ENCODE measurements at regions not wholly inside any gene's neighbourhood (a gene's known extent, or its start where the extent isn't known, plus 50 kb on each side); places are given as distances from the start of the nearest gene placed in this dataset.
"Not testable (repeated sequence)": the region's sequence is repeated elsewhere in the genome, so short reads cannot be mapped to it uniquely, and the experiment has no call there.

DNA sequence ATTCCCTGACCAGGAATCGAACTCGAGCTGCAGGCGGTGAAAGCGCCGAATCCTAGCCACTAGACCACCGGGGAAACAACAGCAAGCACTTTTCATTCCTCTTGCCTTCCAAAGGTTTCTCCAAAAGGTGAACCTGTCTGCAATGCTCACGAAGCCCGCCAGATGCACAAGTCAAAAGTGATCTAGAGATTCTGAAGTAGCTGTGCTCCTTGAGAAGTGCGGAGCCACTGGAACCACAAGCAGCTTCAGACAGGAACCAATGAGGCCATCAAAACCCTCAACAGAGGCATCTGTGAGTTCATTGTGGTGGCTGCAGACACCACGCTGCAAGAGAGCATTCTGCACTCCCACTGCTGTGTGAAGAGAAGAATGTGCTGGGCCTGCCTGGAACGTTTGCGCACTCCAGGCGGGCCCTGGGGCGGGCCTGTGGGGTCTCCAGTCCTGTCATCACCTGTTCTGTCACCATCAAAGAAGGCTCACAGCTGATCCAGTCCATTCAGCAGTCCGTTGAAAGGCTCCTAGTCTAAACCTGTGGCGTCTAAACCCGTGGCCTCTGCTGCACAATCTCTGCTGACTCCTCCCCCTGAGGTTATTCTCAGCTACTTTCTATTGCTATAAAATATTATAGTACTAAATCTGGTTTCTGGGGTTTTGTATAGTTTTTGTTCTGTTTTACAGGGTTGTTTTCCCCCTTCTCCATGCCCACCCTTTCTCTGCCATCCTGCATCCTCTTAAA is 89.5 kb upstream of the FCGR1A start:
- not testable (repeated sequence) for FAIRE-seq; DNase-seq (ENCODE audit: extremely low spot score, insufficient read length, low read depth)

DNA sequence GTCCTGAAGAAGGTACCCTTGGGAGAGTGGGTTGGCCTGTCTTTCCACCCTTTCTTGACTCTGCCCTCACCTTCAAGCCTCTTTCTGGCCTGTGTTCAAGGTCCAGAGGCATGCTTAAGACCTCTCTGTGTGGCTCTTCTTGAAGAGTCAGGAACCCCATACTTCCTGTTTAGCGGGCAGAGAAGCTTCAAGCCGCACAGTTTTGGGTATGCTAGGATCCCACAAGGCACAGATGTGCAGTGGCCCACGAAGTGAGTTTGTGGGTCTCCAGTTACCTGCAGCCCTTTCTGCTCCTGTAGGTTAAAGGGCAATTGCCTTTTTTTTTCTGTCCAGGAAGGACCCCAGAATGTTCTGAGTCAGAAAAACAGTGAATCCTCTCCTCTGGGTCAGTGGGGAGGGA is 87.4 kb upstream of the FCGR1A start:
- DNase-seq (ENCODE audit: extremely low spot score, insufficient read length, low read depth); FAIRE-seq: not testable (repeated sequence)

DNA sequence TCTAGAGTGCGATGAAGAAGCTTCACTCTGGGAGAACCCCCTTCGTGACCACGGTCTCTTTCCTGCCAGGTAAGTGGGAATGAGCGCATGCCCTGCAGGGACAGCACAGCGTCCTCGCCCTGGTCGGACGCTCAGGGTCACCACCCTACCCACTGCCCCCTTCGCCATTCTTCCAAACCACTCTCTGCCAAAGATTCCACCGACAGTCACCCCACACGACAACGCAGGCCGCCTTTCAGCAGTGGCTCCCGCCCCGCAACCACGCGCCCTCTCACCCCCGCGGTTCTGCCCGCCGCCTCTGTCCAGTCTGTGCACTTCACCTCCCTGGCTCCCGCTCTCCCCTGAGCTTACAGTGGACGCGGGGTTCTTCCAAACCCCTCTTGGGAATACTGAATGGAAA is 82.3 kb upstream of the FCGR1A start:
- not testable (repeated sequence) for FAIRE-seq; DNase-seq (ENCODE audit: extremely low spot score, insufficient read length, low read depth)

GRCh38 chr1:149700677-149701567 is 81.6 kb upstream of the FCGR1A start:
- FAIRE-seq; DNase-seq (ENCODE audit: extremely low spot score, insufficient read length, low read depth): not testable (repeated sequence)

DNA sequence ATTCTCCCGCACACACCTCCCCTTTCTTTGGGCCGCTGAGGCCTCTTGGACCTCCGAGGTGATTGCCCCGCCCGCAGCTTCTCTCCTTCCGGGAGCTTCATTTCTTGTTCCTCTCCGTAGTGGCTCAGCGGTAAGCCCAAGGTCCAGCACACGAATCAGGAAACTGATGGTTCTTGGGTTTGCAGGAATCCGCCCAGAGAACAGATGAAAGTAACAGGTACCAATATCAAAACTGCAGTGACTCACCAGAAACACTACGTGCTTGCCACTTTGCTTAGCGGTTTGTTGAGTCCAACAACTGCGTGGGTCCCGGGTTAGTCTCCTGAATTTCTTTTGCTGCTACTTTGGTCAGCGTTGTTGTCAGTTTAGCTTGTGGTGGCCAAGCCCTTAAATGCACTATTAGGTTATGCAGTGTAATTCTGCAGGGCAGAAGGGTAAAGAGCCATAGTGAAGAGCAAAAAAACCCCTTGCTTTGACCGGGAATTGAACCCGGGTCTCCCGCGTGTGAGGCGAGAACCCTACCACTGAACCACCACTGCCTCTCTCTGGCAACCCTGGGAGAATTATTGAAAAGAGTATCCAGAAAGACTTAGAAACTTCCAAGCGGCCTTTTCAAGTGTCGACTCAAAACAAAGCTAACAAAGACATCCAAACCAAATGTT is 74.2 kb upstream of the FCGR1A start:
- not testable (repeated sequence) for DNase-seq (ENCODE audit: extremely low spot score, insufficient read length, low read depth); FAIRE-seq

GRCh38 chr1:149711651-149712050 is 70.8 kb upstream of the FCGR1A start:
- not testable (repeated sequence) for FAIRE-seq; DNase-seq (ENCODE audit: extremely low spot score, insufficient read length, low read depth)

DNA sequence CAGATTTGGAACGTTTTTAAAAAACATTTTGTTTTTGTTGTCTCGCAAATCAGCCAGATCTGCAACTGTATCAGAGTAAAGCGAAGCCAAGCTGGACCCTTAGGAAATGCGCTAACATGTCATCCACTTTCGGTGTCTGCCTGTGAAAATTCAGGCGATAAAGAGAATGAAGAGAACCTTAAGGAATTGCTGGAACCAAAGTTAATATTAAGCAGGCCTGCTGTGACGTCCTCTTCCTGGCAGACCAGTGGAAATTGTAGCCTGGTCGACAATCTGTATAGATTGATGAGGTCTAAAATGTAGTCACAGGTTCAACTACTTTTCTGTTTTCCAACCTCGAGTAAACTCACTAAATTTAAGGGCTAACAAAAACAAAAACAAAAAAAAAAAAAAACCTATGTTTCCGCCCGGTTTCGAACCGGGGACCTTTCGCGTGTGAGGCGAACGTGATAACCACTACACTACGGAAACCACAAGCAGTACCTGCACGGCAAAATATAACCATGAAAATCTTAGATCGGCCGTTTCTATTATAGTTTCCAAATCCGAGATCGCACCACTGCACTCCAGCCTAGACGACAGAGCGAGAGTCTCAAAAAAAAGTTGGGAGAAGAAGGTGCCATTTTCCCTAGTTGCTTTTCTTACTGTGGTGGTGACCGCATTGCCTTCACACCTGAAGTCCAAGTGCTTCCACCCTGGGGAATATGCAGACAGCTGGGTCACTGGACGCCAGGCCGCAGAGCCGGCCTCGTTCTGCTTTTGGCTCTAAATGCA is 70.2 kb upstream of the FCGR1A start:
- not testable (repeated sequence) for FAIRE-seq; DNase-seq (ENCODE audit: extremely low spot score, insufficient read length, low read depth)

GRCh38 chr1:149713513-149713912 is 69.0 kb upstream of the FCGR1A start:
- DNase-seq (ENCODE audit: extremely low spot score, insufficient read length, low read depth); FAIRE-seq: not testable (repeated sequence)

GRCh38 chr1:149713952-149714351 is 68.5 kb upstream of the FCGR1A start:
- not testable (repeated sequence) for FAIRE-seq; DNase-seq (ENCODE audit: extremely low spot score, insufficient read length, low read depth)

DNA sequence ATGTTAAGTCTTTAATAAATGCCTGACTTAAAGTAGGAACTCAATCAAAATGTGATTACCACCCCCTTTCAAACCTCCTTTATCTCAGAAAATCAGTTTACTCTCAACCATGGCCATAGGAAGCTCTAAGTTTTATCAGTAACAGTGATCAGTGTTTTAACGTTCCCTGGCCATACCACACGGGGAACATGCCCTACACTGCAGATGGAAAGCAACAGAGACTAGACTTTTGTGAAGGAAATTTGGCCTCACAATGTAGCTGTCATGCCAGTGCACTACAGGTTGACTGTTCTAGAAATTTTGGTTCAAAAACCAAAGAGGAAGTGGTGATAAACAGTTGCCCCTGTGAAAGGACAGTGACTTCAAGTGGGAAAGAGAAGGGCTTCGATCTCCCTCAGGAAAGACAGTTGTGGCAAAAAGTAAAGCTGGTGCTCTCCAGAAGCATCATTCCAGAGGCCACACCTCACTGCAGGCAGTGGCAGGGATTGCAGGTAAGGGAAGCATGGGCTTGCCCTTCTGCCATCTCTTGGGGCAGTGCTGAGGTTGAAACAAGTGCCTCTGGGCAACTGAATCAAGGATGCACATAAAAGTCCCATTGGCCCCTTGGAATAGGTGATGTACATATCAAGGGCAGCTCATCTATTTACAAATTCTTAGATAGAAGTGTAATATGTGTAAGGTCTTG is 57.7 kb upstream of the FCGR1A start:
- not testable (repeated sequence) for FAIRE-seq; DNase-seq (ENCODE audit: extremely low spot score, insufficient read length, low read depth)

DNA sequence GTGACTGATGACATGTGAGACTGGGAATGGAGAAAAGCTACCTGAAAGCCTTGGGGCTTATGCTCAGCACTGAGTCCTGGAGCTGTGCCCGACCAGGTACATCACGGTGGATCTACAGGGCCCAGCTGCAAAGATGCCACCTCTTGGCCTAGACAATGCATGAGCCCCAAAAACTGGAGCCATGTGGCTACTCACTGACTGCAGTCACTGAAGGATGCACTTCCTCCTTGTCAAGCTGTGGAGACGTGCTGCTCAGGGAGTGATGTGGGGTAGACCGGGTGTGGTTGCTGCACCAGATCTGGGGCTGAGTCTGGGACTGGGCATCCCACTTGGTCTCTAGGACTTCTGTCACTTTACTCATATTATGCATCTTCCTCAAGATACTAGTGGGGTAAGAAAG is 55.8 kb upstream of the FCGR1A start:
- not testable (repeated sequence) for FAIRE-seq; DNase-seq (ENCODE audit: extremely low spot score, insufficient read length, low read depth)

- not testable (repeated sequence) for FAIRE-seq; DNase-seq (ENCODE audit: extremely low spot score, insufficient read length, low read depth)
These were observed 53.9 kb upstream of the FCGR1A start for GRCh38 chr1:149728598-149728997.

Measured in GM18507 (cell line).